ENCODE measurements at regions not wholly inside any gene's neighbourhood (a gene's known extent, or its start where the extent isn't known, plus 50 kb on each side); places are given as distances from the start of the nearest gene placed in this dataset.
A peak's percentile ranks its signal among the peaks of the same experiment; 100 is the strongest.

DNA sequence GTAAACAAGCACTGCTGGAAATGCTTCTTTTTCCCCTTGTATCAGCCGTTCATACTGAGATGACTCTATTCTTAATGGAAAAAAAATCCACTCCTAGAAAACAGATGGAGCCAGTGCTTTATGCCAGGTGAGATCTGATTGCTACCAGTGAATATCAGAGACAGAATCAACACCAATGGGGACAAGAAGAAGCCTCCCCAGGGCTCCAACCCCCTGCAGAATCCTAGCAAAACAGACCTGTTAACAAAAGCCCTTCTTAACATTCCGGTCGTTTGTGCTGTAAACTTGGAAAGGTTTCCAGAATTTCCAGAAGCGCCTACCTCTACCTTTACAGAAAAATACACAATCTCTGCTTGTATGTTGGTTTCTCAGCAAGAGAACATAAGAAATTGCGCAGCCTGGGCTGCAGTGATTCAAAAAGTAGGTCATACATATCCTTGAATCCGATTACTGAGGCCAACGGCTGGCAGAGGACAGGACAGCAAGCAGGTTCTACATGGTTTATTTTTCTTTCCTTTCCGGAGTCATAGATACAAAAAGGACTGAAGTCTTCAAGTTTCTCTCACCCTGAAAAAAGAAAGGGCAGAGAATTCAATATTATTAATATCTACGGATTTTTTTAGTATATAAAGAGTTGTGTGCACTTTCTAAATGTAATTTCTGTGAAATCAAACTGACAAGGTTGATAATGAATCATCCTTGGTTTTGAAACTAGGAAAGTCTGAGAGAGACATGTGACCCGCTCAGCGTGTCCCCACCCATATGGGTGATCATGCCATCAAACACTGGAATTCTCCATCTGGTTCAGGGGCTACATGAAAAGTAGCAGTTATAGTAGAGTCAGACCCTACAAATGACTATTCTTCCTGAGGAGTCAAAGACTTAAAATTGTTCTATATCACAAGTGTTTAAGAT is 266.7 kb upstream of the MGAT5 start:
- peaks cover 39% of the 10 kb centered on the region for H3K4me1 Mint-ChIP-seq
- peaks cover 5% of the 10 kb centered on the region for H3K27me3 Mint-ChIP-seq (ENCODE audit: insufficient read depth)
- no peak overlapping the region for H3K4me3 Mint-ChIP-seq
- 78 to 88% methylated on average over 8 to 11 of the region's 11 CpGs for WGBS, 2 experiments (ENCODE audit: insufficient coverage in 1 of 2, insufficient read length in 1 of 2)
- Histone ChIP-seq H3K36me3 (ENCODE audit: control insufficient read depth, insufficient read depth, low read length) (no peaks in the 10 kb centered on the region), H3K27me3 (ENCODE audit: control insufficient read depth, insufficient read depth, low read length, poor library complexity, severe bottlenecking) (no peaks in the 10 kb centered on the region), H3K4me1 (ENCODE audit: control insufficient read depth, insufficient read depth, low read length) (peaks cover 20% of the 10 kb centered on the region), H3K9me3 (ENCODE audit: control insufficient read depth, low read length) (peaks cover 14% of the 10 kb centered on the region), H3K9ac (ENCODE audit: extremely low read depth, low read length, poor library complexity, severe bottlenecking) (no peak overlapping the region), H3K4me3 (ENCODE audit: low read length) (no peak overlapping the region), H3K27ac (ENCODE audit: low read depth, low read length) (no peak overlapping the region)
- peaks cover 2% of the 10 kb centered on the region for H3K36me3 Mint-ChIP-seq (ENCODE audit: low read depth)
- TF ChIP-seq, protein P1, sequence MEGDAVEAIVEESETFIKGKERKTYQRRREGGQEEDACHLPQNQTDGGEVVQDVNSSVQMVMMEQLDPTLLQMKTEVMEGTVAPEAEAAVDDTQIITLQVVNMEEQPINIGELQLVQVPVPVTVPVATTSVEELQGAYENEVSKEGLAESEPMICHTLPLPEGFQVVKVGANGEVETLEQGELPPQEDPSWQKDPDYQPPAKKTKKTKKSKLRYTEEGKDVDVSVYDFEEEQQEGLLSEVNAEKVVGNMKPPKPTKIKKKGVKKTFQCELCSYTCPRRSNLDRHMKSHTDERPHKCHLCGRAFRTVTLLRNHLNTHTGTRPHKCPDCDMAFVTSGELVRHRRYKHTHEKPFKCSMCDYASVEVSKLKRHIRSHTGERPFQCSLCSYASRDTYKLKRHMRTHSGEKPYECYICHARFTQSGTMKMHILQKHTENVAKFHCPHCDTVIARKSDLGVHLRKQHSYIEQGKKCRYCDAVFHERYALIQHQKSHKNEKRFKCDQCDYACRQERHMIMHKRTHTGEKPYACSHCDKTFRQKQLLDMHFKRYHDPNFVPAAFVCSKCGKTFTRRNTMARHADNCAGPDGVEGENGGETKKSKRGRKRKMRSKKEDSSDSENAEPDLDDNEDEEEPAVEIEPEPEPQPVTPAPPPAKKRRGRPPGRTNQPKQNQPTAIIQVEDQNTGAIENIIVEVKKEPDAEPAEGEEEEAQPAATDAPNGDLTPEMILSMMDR (conservative IDR thresholded peaks at IDR 0.05) = no peak
- H3K27ac Mint-ChIP-seq = peak overlapping the region; percentile 28
- peaks cover 10% of the 10 kb centered on the region for H3K9me3 Mint-ChIP-seq
- no peak for DNase-seq

DNA sequence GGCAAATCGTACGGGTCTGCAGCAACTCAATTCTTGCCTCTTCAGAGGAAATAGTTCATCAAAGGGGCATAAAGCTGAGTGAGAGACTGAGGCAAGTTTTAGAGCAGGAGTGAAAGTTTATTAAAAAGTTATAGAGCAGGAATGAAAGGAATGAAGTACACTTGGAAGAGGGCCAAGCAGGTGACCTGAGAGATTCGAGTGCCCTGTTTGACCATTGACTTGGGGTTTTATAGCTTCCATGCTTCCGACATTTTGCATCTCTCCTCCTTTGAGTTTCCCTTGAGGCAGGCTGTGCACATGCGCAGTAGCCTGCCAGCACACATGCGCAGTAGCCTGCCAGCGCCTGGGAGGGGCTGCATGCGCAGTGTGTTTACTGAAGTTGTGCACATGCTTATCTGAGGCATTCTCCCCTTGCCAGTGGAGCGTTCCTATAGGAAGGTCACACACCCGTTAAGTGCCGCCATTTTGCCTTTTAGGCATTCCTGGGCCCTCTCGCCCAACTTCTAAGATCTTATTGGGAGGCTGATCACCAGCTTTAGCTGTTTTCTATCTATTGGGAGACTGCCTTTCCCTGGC is 265.5 kb upstream of the MGAT5 start:
- no peak overlapping the region for H3K4me3 Mint-ChIP-seq
- H3K4me1 ChIP-seq (ENCODE audit: control insufficient read depth, insufficient read depth, low read length) = peaks cover 20% of the 10 kb centered on the region
- H3K27me3 ChIP-seq (ENCODE audit: control insufficient read depth, insufficient read depth, low read length, poor library complexity, severe bottlenecking) = no peaks in the 10 kb centered on the region
- H3K4me3 ChIP-seq (ENCODE audit: low read length) = no peak overlapping the region
- H3K27ac ChIP-seq (ENCODE audit: low read depth, low read length) = no peak overlapping the region
- peaks cover 12% of the 10 kb centered on the region for H3K9me3 ChIP-seq (ENCODE audit: control insufficient read depth, low read length)
- no peak overlapping the region for H3K27ac Mint-ChIP-seq
- peaks cover 5% of the 10 kb centered on the region for H3K27me3 Mint-ChIP-seq (ENCODE audit: insufficient read depth)
- TF ChIP-seq, protein P1 (conservative IDR thresholded peaks at IDR 0.05) = no peak
- WGBS, 2 experiments (ENCODE audit: insufficient coverage in 1 of 2, insufficient read length in 1 of 2) = 96 to 98% methylated on average over 12 of the region's 12 CpGs
- DNase-seq = no peak
- peaks cover 44% of the 10 kb centered on the region for H3K4me1 Mint-ChIP-seq
- H3K36me3 Mint-ChIP-seq (ENCODE audit: low read depth) = peaks cover 2% of the 10 kb centered on the region
- H3K36me3 ChIP-seq (ENCODE audit: control insufficient read depth, insufficient read depth, low read length) = no peaks in the 10 kb centered on the region
- H3K9ac ChIP-seq (ENCODE audit: extremely low read depth, low read length, poor library complexity, severe bottlenecking) = no peak overlapping the region
- peaks cover 9% of the 10 kb centered on the region for H3K9me3 Mint-ChIP-seq

- Histone ChIP-seq H3K9ac (ENCODE audit: extremely low read depth, low read length, poor library complexity, severe bottlenecking) (no peak overlapping the region), H3K9me3 (ENCODE audit: control insufficient read depth, low read length) (no peaks in the 10 kb centered on the region), H3K4me3 (ENCODE audit: low read length) (no peak overlapping the region), H3K4me1 (ENCODE audit: control insufficient read depth, insufficient read depth, low read length) (peaks cover 15% of the 10 kb centered on the region), H3K27ac (ENCODE audit: low read depth, low read length) (no peak overlapping the region), H3K36me3 (ENCODE audit: control insufficient read depth, insufficient read depth, low read length) (no peaks in the 10 kb centered on the region), H3K27me3 (ENCODE audit: control insufficient read depth, insufficient read depth, low read length, poor library complexity, severe bottlenecking) (no peaks in the 10 kb centered on the region)
- H3K4me1 Mint-ChIP-seq = peaks cover 37% of the 10 kb centered on the region
- no peak overlapping the region for H3K27ac Mint-ChIP-seq
- no peaks in the 10 kb centered on the region for H3K9me3 Mint-ChIP-seq
- H3K4me3 Mint-ChIP-seq = no peak overlapping the region
- TF ChIP-seq, protein P1 (conservative IDR thresholded peaks at IDR 0.05) = no peak
- H3K27me3 Mint-ChIP-seq (ENCODE audit: insufficient read depth) = peaks cover 4% of the 10 kb centered on the region
- 94 to 95% methylated on average over 3 of the region's 3 CpGs for WGBS, 2 experiments (ENCODE audit: insufficient coverage in 1 of 2, insufficient read length in 1 of 2)
- no peak for DNase-seq
- no peaks in the 10 kb centered on the region for H3K36me3 Mint-ChIP-seq (ENCODE audit: low read depth)
Measured at GRCh38 chr2:133991606-133992168, 262.2 kb upstream of the MGAT5 start.
